ENCODE measurements at regions not wholly inside any gene's neighbourhood (a gene's known extent, or its start where the extent isn't known, plus 50 kb on each side); places are given as distances from the start of the nearest gene placed in this dataset.

GRCh38 chr4:145277011-145277410, 96.6 kb upstream of the OTUD4 start:
- TF ChIP-seq CTCF (IDR thresholded peaks at IDR 0.05; ENCODE audit: poor library complexity), result no peak
- TF ChIP-seq EZH2 (IDR thresholded peaks at IDR 0.05; ENCODE audit: borderline replicate concordance), result no peak
- no peak for TF ChIP-seq EZH2phosphoT487 (IDR thresholded peaks at IDR 0.05; ENCODE audit: low read depth, severe bottlenecking, unreplicated experiment)

All from hepatocyte (in vitro differentiated cells).